H1 (cell line): ENCODE measurements at regions not wholly inside any gene's neighbourhood (a gene's known extent, or its start where the extent isn't known, plus 50 kb on each side); places are given as distances from the start of the nearest gene placed in this dataset.

Experiments
- RXRA ChIP-seq: IDR thresholded peaks from 2 replicates; pipeline ENCODE4 v1.6.1; 2011; ENCODE audit warnings: low read depth, mild to moderate bottlenecking, low read length, moderate library complexity; ENCODE audit not compliant: insufficient read depth
- TAF7 ChIP-seq: optimal IDR thresholded peaks from 2 replicates; pipeline ENCODE3; 2011; ENCODE audit warnings: low read depth, mild to moderate bottlenecking, inconsistent platforms, low read length, moderate library complexity, borderline replicate concordance
- TF ChIP-seq, protein P1 (sequence below), 3 experiments: IDR thresholded peaks; 1 replicate in 2 of 3; 2 replicates in 1 of 3; pipeline versions ENCODE4 v1.5.1 to v1.6.1; 2011; ENCODE audit warnings: low read length in 3 of 3, mild to moderate bottlenecking in 3 of 3, inconsistent platforms in 2 of 3, low read depth in 1 of 3, moderate library complexity in 1 of 3; ENCODE audit not compliant: insufficient read depth in 1 of 3; ENCODE audit errors: control extremely low read depth in 1 of 3

GRCh38 chr22:49023879-49024774, 803.5 kb downstream of the BRD1 start (continued):
- TF ChIP-seq RXRA (no peak), TAF7 (no peak)
- TF ChIP-seq, protein P1, sequence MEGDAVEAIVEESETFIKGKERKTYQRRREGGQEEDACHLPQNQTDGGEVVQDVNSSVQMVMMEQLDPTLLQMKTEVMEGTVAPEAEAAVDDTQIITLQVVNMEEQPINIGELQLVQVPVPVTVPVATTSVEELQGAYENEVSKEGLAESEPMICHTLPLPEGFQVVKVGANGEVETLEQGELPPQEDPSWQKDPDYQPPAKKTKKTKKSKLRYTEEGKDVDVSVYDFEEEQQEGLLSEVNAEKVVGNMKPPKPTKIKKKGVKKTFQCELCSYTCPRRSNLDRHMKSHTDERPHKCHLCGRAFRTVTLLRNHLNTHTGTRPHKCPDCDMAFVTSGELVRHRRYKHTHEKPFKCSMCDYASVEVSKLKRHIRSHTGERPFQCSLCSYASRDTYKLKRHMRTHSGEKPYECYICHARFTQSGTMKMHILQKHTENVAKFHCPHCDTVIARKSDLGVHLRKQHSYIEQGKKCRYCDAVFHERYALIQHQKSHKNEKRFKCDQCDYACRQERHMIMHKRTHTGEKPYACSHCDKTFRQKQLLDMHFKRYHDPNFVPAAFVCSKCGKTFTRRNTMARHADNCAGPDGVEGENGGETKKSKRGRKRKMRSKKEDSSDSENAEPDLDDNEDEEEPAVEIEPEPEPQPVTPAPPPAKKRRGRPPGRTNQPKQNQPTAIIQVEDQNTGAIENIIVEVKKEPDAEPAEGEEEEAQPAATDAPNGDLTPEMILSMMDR (IDR thresholded peaks at IDR 0.05; ENCODE audit: control extremely low read depth in 1 of 3, insufficient read depth in 1 of 3, low read depth in 1 of 3, low read length in 3 of 3): no peak
